ENCODE measurements at regions not wholly inside any gene's neighbourhood (a gene's known extent, or its start where the extent isn't known, plus 50 kb on each side); places are given as distances from the start of the nearest gene placed in this dataset.
"Not testable (repeated sequence)": the region's sequence is repeated elsewhere in the genome, so short reads cannot be mapped to it uniquely, and the experiment has no call there.

DNA sequence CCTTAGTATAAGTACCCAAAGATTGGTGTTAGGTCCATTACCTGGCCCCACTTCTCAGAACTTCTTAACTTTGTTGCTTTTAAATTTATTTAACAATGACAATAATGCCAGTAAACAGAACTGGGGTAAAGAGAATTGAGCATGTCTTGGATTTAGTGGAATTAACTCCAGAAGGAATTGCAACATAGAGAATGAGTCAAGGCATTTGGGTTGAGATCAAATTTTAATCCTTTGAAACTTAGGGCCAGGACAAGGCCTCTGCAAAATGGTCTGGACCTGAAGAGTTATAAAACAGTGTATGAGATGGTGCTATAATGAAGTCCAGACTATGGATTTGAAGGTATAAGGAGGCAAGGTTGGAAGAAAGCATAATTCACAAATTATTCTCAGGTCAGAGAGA lies 1030.4 kb downstream of the SLITRK5 start:
- no peak for DNase-seq

DNA sequence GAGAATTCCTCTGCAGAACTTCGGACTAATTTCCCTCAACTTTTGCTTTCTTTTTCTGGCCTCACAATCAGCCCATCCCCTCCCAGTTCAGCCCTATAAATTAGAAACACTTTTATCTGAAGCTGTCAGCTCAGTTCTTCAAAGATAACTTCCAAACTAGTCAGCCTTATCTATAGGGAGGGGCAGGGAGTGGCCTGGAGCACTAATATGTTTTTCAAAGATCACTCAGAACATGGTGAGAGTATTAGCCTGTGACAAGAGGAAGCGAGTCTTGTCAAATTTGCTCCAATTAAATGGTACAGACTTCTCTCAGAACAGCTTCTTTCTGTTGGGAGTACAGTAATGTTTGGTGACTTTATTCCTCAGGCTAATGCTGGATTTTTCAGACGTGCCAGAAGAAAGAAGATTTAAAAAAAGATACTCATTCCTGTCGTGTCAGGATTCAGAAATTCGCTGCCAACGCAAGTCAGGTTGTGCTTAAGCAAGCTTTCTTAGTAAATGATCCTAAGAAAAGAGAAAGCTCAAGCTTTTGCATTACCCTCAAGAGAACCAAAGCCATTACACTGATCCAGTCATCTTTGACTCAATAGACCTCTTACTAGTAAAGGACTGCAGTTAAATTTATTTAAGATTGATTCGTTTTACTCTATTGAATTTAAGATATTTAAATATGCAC lies 1033.6 kb downstream of the SLITRK5 start:
- DNase-seq: no peak

DNA sequence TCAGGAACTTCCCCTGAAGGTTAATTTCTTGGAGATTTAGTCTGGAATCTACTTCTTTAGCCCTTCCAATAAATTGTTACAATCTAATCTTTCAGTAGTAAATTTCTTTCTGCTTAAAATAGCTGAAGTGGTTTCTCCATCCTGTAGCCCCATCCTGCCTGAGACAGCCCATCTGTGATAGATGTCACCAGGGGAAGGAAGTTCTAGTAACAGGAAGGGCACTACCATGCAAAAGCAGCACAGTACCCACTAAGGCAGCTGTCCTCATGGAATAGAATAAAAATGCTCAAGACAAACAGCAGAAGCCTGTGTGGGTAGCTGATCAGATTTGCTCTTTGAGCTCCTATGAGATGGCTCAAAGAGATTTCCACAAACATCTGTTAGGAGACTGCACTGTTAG lies 1036.5 kb downstream of the SLITRK5 start:
- DNase-seq: no peak

DNA sequence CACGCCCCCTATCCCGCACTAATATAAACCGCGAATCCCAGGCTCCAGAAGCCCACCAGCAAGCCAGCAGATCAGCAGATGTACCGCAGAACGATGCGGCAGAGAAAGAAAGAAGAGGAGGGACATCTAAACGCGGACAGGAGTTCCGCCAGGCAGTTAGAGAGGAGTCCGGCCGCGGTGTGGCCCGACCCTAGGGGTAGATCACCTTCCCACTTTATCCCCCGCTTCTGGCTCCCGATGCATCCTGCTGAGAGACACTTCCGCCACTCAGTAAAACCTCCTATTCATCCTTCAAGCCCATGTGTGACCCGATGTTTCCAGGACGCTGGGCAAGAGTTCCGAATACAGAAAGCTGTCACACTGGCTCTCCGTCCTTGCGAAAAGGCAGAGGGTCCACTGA lies 1046.8 kb downstream of the SLITRK5 start:
- no peak for DNase-seq

DNA sequence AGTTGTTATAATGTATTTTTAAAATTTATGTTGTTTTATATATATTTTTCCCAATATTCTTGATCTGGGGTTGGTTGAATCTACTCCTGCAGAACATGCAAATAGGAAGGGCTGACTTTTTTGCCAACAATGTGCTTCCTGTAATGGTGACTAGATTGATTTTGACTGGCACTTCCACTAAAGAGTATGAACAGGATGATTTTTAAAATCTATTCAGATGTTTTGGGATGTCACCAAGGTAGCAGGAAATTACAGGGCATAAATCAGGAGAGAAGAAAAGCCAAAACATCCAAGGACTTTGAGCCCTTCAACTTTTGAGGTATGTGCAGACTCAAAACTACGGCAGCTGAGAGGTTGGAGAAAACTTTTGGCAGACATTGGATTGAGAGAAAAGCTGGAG lies 1047.6 kb downstream of the SLITRK5 start:
- no peak for DNase-seq

DNA sequence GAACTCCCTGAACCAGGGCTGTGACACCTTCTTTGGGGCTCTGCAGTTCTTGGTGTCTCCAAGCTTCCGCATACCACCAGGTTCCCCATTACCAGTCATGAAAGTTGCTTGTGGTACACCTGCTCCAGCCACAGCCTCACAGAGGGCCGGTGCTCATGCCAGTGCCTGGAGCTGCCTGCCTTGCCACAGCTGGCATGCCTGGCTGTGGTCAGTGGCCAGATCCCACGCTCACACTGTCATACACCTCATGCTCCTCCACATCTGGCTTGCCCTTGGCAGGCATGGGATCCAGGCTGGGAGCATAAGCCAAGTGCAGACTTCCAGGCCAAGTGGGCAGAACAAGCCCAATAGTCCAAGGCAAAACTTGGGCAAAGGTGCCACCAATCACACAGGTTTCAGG lies 1054.9 kb downstream of the SLITRK5 start:
- DNase-seq: no peak

DNA sequence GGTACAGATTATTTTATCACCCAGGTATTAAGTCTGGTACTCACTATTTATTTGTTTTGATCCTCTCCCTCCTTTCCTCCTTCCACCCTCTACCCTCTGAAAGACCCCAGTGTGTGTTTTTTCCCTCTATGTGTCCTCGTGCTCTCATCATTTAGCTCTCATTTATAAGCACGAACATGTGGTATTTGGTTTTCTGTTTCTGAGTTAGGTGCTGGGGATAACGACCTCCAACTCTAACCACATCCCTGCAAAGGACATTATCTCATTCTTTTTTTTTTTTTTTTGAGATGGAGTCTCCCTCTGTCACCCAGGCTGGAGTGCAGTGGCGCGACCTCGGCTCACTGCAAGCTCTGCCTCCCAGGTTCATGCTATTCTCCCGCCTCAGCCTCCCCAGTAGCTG lies 1056.1 kb downstream of the SLITRK5 start:
- not testable (repeated sequence) for DNase-seq

DNA sequence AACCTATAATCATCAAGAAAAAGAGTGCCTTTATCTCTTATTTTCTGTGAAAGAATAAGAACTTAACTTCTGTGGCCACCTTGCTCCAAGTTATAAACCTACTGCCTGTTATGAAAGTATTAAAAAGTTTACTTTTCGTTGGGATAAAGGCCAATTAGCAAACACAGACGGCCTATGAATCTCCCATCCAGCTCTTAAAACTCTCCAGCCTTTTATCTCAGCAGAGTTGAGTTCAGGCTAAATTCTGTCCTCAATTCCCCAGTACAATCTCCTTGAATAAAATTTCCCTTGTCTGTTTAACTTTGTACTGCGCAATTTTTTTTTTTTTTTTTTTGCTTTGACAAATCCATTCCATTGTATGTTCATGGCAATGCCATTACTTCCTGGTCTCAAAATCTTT lies 1058.4 kb downstream of the SLITRK5 start:
- DNase-seq: no peak

DNA sequence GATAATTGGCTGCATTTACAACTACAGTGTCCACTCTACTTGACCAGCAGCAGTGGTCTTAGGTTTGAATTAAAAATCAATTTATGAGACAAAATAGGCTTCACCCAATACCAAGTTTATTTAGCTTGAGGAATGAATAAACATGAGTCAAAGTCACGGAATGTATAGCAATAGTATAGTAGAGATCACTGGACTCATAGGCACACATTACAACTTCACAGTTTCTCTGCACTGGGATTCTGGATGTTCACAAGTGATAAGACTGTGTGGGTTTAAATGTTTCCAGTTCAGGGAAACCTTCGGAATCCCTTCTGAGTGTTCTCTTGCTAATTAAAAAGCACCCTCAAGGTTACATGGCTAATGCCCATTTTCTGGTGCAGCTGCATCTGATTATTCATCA lies 1064.9 kb downstream of the SLITRK5 start:
- DNase-seq: no peak

DNA sequence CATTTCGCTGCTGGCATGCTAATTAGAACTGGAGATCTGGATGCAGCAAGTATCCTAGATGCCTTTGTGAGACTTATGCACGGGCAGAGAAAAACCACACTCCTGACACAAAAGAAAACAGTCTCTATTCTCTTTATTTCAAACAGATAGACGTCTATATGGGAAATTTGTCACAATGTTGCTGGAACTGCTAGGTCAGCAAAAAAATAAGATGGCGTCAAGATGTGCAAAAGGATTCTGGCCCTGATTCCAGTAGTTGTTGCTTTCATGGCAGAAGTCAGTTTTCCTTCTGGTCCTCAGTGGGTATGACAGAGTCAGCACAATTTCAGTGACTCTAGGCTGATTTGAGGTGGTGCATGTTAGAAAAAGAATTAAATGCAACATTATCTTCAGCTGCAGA lies 1068.0 kb downstream of the SLITRK5 start:
- no peak for DNase-seq

DNA sequence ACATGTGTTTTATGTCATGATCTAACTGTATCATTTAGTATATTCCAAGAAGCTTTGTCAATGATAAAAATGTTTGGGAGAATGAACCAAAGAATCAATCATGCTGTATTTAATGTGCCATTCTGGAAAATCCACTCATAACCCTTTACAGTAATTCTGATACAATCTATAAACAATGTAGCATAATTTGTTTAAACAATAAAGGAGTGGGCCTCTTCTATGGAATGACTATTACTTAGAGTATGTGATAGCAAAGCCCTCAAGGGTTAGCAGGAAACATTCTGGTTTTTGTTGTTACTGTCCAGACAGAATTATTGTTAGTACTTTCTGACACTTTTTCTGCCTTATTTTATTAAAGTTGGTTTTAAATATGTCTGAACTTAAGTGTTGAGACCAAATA lies 1073.1 kb downstream of the SLITRK5 start:
- no peak for DNase-seq

DNA sequence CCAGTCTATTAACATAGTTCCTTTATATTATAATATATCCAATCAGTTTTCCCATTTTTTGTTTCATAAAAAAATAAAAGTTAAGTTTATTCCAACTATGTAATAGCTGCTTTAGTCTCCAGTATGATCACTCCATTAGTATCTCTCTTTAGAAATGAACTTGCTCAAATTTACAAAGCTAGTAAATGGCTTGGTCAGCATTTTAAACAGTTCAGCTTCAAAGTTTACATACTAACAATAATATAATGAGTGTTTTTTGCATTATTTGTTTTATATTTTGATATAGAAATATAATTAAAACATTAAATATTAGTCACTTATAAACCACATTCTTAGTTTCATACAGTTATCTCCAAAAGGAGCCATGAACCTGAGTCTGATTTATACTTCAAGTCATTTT lies 1073.8 kb downstream of the SLITRK5 start:
- DNase-seq: no peak

DNA sequence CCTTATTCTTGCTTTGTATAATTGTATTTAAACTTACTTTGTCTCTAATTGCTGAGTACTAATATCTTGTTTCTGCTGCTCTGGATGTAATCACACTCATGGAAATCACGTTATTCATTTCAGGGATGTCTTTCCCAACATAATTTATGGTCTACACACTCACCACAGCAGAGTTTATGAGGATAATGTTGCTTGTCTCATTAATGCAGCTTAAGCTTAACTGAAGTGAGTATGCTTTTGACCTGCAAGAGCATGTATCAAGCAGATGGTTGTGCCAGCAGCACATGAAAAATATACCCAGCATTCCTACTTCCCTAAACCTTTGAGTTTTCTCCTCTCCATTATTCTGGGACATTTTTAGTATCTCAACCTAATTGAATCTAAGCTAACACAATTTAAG lies 1080.9 kb downstream of the SLITRK5 start:
- DNase-seq: no peak

DNA sequence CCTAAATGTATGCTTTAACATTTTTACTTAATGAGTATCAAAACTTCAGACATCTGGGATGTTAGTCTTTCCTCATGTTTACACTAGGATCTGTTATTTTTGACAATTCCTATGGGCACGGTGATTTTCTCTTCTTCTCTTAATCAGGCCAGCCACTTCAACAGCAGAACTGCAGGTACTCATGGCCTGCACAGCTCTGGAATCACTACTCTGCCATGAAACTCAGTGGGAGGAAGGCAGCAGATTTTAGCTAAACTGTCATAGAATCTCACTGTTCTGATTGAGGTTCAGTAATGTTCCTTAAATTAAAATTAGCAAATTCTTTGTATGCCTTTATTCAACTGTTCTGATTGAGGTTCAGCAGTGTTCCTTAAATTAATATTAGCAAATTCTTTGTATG lies 1083.0 kb downstream of the SLITRK5 start:
- no peak for DNase-seq

DNA sequence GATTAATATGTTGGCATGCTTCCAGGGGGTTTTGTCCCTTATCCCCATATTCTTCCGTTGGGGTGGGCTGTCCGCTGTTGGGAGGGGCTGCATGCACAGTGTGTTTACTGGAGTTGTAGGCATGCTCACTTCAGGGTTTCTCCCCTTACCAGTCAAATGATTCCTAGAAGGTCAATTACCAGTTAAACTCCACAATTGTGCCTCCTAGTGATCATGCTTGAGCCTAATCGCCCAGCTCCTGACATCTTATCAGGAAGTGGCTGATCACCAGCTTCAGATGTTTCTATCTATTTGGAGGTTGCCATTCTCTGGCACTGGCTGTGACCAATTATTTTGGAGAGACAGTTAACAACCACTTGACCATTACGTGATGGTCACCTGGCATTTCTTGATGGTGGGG lies 1090.0 kb downstream of the SLITRK5 start:
- no peak for DNase-seq

DNA sequence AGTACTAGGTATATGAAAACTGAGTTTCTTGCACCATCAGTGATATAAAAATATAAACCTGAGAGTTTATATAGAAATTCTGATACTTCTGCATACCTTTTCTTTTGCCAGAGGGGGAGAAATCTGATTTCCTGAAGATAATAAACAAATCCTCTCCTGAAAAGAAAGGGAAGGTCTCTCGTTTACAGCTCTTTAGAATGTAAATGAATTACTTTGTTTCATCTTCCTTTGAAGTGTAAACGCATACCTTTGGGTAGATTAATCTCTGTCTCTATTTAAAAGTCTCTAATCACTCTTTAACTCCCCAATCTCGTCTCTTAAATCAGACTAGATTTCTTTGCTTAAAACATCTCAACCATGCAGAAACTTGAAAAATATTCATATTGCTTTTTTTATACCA lies 1092.9 kb downstream of the SLITRK5 start:
- DNase-seq: no peak

DNA sequence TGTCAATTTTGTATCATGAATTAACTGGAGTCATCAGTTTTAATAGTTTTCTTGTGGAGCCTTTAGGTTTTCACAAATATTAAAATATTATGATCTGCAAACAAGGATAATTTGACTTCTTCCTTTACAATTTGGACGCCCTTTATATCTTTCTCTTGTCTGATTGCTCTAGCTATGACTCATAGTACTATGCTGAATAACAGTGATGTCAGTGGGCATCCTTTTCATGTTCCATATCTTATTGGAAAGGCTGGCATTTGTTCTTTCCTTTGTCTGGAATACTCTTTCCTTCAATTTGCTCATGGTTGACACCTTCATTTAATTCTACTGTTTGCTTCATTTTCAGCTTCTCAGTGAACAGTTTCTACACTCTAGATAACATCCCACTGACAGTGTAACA lies 1129.3 kb downstream of the SLITRK5 start:
- no peak for DNase-seq

DNA sequence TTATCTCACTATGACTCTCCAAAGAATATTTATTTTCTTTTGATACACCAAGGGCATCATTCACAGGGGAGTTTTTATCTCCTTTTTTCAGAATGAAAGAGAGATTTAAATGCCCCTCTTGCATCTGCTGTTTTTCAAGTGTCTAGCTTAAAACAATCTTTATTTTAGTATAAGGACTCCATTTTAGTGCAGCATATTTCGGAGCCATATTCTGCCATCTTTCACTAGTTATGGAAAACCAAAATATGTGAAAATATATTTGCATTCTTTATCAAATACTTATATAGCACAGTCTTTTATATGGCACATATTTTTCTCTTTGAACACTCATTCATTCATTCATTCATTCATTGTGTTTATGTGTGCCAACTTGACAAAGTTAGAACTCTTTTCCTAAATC lies 1130.2 kb downstream of the SLITRK5 start:
- DNase-seq: no peak

DNA sequence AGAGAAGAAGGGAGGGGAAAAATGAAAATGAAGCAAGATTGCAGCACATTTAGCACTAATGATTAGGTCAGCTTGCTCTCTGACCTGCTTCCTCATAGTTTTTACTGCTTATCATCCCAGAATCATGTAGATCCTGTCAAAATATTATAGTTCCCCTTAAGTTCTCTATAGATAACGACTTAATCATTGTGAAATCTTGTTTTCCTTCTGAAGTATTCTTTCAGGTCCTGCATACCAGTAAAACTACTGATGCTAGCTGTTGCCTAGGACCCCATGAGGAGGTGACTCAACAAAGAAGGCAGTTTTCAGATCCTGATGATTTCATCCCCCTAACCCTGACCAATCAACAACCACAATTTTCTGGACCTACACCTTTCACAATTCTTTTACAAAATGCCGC lies 1131.7 kb downstream of the SLITRK5 start:
- no peak for DNase-seq

DNA sequence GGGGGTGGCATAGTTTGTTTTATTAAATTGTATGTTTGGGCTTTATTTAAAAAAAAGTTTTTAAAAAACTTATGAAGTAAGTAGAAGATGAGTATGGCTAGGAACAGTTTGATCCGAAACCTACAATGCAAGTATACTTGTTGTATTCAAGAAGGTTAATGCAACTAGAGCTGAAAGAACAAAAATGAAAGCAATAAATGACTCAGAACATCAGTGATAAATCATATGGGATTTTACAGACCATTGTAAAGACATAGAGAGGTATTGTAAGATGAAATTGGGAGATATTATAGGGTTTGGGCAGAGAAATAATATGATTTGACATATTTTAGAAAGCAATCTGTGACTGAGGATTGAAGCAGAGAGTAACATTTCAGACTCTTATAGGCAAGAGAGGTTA lies 1135.3 kb downstream of the SLITRK5 start:
- no peak for DNase-seq

DNA sequence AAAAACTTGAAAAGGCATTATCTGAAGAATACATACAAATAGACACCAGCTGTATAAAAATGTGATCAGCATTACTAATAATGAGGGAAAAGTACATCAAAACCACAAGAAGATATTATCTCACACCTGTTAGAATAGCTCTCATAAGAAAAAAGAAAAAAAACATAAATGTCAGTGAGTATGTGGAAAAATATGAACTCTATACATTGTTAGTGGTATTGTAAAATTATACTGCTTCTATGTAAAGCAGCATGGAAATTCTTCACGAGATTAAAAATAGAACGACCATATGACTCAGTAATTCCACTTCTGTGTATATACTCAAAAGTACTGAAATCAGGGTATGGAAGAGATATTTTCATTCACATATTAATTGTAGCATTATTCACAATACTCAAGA lies 1146.4 kb downstream of the SLITRK5 start:
- DNase-seq: no peak

DNA sequence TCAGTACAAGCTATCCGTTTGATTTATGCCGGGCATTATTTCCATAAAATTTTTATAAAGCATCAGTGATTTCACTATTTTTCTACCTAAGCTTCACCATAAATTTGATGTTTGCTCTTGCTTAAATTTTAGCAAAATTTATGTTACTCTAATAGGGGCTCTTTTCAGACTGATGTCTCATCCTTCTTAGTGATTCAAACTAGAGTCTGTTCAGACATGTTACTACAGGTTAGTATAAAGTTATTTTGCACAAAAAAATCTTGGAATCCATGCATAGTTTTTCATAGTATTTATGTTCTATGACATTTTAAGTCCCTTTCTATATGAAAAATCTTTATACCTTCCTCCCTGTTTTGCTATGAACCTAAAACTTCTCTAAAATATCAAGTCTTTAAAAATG lies 1151.9 kb downstream of the SLITRK5 start:
- DNase-seq: no peak

DNA sequence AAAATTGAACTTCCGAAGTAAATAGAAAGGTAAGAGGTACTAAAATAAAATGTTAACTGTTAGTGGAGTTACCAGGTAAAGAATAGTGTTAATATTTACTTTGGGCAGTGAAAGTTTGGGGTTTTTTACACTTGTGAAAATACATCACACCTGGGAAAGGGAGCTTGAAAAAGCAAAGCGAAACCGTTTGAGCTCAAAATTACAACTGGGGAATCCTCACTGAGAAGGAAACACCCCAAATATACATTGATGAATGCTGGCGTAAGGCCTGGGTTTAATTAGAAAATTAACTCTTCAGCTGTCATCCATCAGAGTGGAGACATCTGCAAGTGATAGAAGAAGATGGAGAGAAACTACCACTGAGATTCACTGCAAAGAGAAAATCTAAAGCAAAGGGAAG lies 1153.0 kb downstream of the SLITRK5 start:
- no peak for DNase-seq

DNA sequence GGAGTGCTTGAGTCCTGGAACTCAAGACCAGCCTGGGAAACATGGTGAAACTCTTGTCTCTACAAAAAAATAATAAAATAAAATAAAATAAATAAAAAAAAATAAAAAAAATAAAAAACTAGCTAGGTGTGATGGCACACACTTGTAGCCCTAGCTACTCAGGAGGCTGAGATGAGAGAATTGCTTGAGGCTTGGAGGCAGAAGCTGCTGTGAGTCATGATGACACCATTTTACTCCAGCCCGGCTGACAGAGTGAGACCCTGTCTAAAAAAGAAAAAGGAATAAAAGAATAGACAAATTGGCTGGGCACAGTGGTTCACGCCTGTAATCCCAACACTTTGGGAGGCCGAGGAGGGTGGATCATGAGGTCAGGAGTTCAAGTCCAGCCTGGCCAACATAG lies 1168.9 kb downstream of the SLITRK5 start:
- DNase-seq: no peak

All from hypothalamus (tissue), 51 donors.